ENCODE measurements at regions not wholly inside any gene's neighbourhood (a gene's known extent, or its start where the extent isn't known, plus 50 kb on each side); places are given as distances from the start of the nearest gene placed in this dataset.

GRCh38 chr12:93229494-93230325 is 148.0 kb upstream of the NUDT4 start:
- TF ChIP-seq EZH2 (IDR thresholded peaks at IDR 0.05; ENCODE audit: low read length, unreplicated experiment) (no peak), CTCF (conservative IDR thresholded peaks at IDR 0.05; ENCODE audit: low read depth, low read length) (no peak), EZH2phosphoT487 (IDR thresholded peaks at IDR 0.05; ENCODE audit: borderline replicate concordance, low read length) (no peak)

All from PC-3 (cell line).